ENCODE measurements at regions not wholly inside any gene's neighbourhood (a gene's known extent, or its start where the extent isn't known, plus 50 kb on each side); places are given as distances from the start of the nearest gene placed in this dataset.

GRCh38 chr3:18757476-18757875, 332.3 kb upstream of the SATB1 start:
- intact Hi-C loops (cut with micrococcal nuclease), result no loop called here
- Histone ChIP-seq H3K4me3 (ENCODE audit: insufficient read depth, low read depth, low read length) (no peak overlapping the region), H3K27me3 (ENCODE audit: control insufficient read depth, insufficient read depth, low read length) (no peaks in the 10 kb centered on the region), H2AK9ac (replicated peaks; ENCODE audit: low read depth, low read length, poor library complexity) (no peak overlapping the region), H2AFZ (replicated peaks; ENCODE audit: low read length, poor library complexity) (no peak overlapping the region), H2BK5ac (ENCODE audit: low read depth, low read length, poor library complexity, severe bottlenecking) (no peak overlapping the region), H3K4me1 (ENCODE audit: control insufficient read depth, insufficient read depth, low read length) (no peaks in the 10 kb centered on the region), H3K79me1 (ENCODE audit: low read depth in 1 of 2, low read length in 2 of 2) (no peaks in the 10 kb centered on the region), H3K27ac (ENCODE audit: insufficient read depth, low read length) (no peak overlapping the region), H3K4me2 (ENCODE audit: low read depth, low read length) (no peak overlapping the region), H3K9me1 (ENCODE audit: insufficient read depth, low read length) (no peaks in the 10 kb centered on the region), H3K36me3 (ENCODE audit: control insufficient read depth, insufficient read depth, low read length) (no peaks in the 10 kb centered on the region), H3K56ac (ENCODE audit: extremely low read depth, insufficient read depth, low read length) (no peak overlapping the region), H2AK5ac (ENCODE audit: low read depth, low read length) (no peak overlapping the region), H3K14ac (replicated peaks; ENCODE audit: low read depth, low read length) (no peak overlapping the region), H2BK20ac (ENCODE audit: low read depth, low read length) (no peak overlapping the region), H4K20me1 (ENCODE audit: insufficient read depth, low read length) (no peaks in the 10 kb centered on the region), H3K9ac (ENCODE audit: low read depth, low read length) (no peak overlapping the region), H2BK15ac (ENCODE audit: low read depth, low read length) (no peak overlapping the region), H4K91ac (ENCODE audit: insufficient read depth, low read depth, low read length) (no peak overlapping the region), H2BK120ac (ENCODE audit: low read depth, low read length) (no peak overlapping the region), H3K9me3 (ENCODE audit: control insufficient read depth, insufficient read depth, low read length) (peaks cover 5% of the 10 kb centered on the region; the same call in 1 of the 2 replicates), H3K4ac (ENCODE audit: low read depth, low read length) (no peak overlapping the region), H4K8ac (ENCODE audit: low read depth in 2 of 2, low read length in 2 of 2) (no peak overlapping the region), H3K18ac (ENCODE audit: low read depth, low read length) (no peak overlapping the region), H4K5ac (ENCODE audit: low read depth, low read length) (no peak overlapping the region), H3K23ac (ENCODE audit: low read depth, low read length) (no peak overlapping the region)
- no TSS peak for BruUV-seq (replicated peaks)
- no peak for DNase-seq
- ATAC-seq (ENCODE audit: low read depth), result no peak
- TF ChIP-seq CEBPB (IDR thresholded peaks at IDR 0.05; ENCODE audit: low read depth, low read length) (no peak), CTCF (conservative IDR thresholded peaks at IDR 0.05; ENCODE audit: low read depth, low read length) (no peak)
- dilution Hi-C loops (cut with HindIII; ENCODE audit: low sequenced_read_pairs, unreplicated experiment), result no loop called here
- WGBS, 2 experiments (ENCODE audit: extremely low coverage in 2 of 2, insufficient read length in 1 of 2), result no CpG with 5 or more reads among the region's 3 CpGs
- ChIA-PET CTCF (no interaction called here), POLR2A (ENCODE audit: unreplicated experiment) (no interaction called here)
- in situ Hi-C loops (cut with MboI; ENCODE audit: low sequenced_read_pairs), result no loop called here
